ENCODE measurements at regions not wholly inside any gene's neighbourhood (a gene's known extent, or its start where the extent isn't known, plus 50 kb on each side); places are given as distances from the start of the nearest gene placed in this dataset.

DNA sequence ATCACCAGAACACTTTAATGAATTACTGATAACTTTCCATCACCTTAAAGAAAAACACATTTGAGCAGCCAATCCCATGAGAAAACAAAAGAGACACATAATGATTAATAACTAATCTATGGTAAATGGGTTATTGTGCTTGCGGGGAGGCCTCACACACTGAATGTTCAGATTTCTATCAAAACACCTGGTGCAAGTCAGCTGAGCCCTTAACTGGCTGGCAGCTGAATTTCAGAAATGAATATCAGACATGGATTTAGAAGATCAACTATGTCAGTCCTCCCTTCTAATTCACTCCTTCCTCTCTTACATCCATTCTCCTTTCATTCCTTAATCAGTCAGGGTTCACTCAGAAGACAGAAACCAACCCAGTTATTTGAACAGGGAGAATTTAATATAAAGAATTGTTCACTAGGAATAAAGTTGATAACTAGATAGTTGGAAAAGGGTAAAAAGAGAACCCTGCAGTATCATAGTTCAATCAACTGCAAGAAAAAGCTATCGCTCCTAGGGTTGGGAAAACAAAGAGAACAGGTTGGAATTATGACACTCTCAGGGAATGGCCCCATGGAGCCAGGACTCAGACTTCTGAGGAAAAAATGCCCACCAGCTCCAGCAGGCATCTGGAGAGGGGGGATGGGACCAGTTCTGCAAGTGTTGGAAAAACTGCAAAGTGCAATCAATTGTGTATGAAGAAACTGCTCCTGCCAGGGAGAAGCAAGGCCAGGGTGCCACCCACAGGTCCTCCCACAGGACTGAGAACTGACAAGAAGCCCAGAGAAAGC is 577.1 kb upstream of the CDH5 start:
- DNase-seq (ENCODE audit: insufficient read length, low spot score), result no peak
- FAIRE-seq, result no peak

DNA sequence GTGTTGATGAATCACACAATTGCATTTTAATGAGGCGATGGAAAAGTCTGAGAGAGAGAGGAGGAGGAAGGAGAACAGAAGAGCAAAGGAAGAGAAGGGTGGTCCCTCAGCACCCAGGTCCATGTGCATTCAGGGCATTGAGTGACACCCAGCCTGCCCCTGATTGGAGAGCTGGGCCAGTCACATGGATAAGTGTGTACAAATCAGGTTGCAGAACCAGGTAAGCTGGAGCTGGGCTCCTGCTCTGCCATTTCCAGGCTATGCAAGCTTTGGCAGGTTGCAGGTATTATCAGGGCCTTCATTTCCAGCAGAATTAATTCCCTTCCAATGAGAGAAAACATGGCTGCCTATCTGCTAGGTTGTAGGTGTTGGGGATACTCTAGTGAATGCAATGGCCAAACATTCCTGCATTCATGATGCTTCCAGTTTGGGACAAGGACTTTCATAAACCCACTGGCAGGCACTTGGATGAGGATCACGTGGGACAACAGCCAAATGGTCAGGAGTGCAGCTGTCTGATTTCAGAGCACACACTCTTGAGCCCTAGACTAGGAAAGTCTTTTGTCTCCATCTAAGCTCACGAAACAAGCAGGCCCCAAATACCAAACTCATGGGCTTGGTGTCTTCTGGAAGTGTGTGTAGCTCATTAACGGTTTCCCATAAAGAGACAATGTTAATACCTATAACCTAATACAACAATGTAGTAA is 577.9 kb upstream of the CDH5 start:
- FAIRE-seq (no peak), DNase-seq (ENCODE audit: insufficient read length, low spot score) (no peak)
- no peak for TF ChIP-seq SPI1 (IDR thresholded peaks at IDR 0.05; ENCODE audit: low read depth, low read length)
- no peak for TF ChIP-seq POLR2AphosphoS5 (IDR thresholded peaks at IDR 0.05; ENCODE audit: low read depth, low read length)
- no peak for TF ChIP-seq PAX5 (IDR thresholded peaks at IDR 0.05; ENCODE audit: insufficient read depth, low read length, severe bottlenecking)
- no peak for TF ChIP-seq TAF1 (IDR thresholded peaks at IDR 0.05; ENCODE audit: low read depth, low read length)
- TF ChIP-seq POU2F2 (IDR thresholded peaks at IDR 0.05; ENCODE audit: low read depth, low read length), result no peak
- TF ChIP-seq POLR2A (IDR thresholded peaks at IDR 0.05; ENCODE audit: low read depth, low read length), result no peak

More for the DNA sequence above, 577.1 kb upstream of the CDH5 start:
- TF ChIP-seq PAX5 (IDR thresholded peaks at IDR 0.05; ENCODE audit: insufficient read depth, low read length, severe bottlenecking), result no peak

DNA sequence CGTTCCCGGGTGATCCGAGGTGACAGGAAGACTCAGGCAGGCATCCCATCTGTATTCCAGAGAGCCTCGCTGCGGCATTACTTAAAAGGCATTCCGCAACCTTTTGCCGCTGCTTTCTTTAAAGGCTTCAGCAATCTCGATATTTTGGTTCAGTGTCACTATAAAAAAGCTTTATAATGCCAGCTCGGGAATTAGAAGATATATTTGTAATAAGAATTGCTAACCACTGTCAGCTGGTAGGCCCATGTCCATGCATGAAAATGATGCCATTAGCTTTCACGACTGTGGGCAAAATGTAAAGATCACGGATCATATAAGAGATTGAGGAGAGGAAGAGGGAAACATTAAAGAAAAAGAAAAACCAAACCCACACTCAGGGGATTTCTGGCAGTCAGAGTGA is 578.6 kb upstream of the CDH5 start:
- FAIRE-seq (no peak), DNase-seq (ENCODE audit: insufficient read length, low spot score) (no peak)
- TF ChIP-seq POLR2AphosphoS5 (IDR thresholded peaks at IDR 0.05; ENCODE audit: low read depth, low read length) (no peak), TAF1 (IDR thresholded peaks at IDR 0.05; ENCODE audit: low read depth, low read length) (no peak), SPI1 (IDR thresholded peaks at IDR 0.05; ENCODE audit: low read depth, low read length) (no peak), POLR2A (IDR thresholded peaks at IDR 0.05; ENCODE audit: low read depth, low read length) (no peak), PAX5 (IDR thresholded peaks at IDR 0.05; ENCODE audit: insufficient read depth, low read length, severe bottlenecking) (no peak), POU2F2 (IDR thresholded peaks at IDR 0.05; ENCODE audit: low read depth, low read length) (no peak)

DNA sequence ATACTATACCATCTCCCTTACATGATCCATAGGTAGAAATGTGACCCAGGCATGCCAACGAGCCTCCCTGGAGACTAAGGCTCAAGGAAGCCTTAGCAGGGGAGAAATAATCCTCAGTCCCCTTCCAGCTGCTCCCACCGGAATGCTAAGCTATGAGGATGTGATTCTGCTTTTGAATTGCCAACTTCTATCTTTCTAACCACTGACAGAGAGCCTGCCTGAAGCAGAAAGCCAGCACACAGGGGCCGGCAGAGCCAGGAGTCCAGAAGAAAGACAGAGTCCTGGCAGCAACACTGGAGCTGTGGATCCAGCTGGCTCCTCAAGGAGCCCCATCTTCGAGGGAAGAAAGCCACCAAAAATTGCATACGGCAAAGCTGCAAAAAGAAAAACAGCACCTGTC is 579.6 kb upstream of the CDH5 start:
- no peak for DNase-seq (ENCODE audit: insufficient read length, low spot score)
- TF ChIP-seq SPI1 (IDR thresholded peaks at IDR 0.05; ENCODE audit: low read depth, low read length) (no peak), POLR2AphosphoS5 (IDR thresholded peaks at IDR 0.05; ENCODE audit: low read depth, low read length) (no peak), TAF1 (IDR thresholded peaks at IDR 0.05; ENCODE audit: low read depth, low read length) (no peak)
- FAIRE-seq, result no peak

DNA sequence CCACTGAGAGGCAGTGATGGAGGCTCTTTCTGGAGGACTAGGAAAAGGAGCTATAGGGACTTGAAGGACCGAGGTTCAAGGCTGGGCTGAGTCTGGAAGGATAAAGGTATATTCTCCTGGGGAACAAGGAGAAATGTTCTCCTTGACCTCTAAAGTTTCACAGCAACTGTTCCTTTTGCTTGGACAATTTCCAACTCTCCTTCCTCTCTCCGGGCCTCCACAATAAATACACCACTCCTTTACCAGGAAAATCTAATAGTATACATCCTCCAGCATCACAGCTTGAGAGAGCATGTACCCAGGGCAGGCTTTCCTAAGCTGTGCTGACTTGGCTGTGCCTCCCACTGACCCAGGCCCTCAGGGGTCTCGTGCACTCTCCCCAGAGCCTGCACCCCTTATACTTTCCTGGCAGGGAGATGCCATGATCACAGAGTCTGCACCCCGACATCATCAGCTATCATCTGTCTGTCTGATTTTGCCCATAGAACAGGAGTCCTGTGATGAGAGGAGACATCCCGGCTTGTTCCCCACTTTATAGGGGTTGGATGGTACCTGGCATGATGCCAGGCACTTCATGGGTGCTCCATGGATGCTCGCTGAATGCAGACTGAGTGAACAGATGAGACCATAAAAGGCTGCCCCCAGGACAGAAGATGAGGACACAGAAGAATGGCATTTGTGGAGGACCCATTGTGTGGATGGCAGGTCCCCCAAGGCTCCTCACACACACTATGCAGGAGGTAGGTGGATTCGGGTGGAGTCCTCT is 582.6 kb upstream of the CDH5 start:
- FAIRE-seq (no peak), DNase-seq (ENCODE audit: insufficient read length, low spot score) (no peak)
- TF ChIP-seq POLR2AphosphoS5 (IDR thresholded peaks at IDR 0.05; ENCODE audit: low read depth, low read length) (no peak), PAX5 (IDR thresholded peaks at IDR 0.05; ENCODE audit: insufficient read depth, low read length, severe bottlenecking) (no peak), TAF1 (IDR thresholded peaks at IDR 0.05; ENCODE audit: low read depth, low read length) (no peak), POU2F2 (IDR thresholded peaks at IDR 0.05; ENCODE audit: low read depth, low read length) (no peak), SPI1 (IDR thresholded peaks at IDR 0.05; ENCODE audit: low read depth, low read length) (no peak), POLR2A (IDR thresholded peaks at IDR 0.05; ENCODE audit: low read depth, low read length) (no peak)

DNA sequence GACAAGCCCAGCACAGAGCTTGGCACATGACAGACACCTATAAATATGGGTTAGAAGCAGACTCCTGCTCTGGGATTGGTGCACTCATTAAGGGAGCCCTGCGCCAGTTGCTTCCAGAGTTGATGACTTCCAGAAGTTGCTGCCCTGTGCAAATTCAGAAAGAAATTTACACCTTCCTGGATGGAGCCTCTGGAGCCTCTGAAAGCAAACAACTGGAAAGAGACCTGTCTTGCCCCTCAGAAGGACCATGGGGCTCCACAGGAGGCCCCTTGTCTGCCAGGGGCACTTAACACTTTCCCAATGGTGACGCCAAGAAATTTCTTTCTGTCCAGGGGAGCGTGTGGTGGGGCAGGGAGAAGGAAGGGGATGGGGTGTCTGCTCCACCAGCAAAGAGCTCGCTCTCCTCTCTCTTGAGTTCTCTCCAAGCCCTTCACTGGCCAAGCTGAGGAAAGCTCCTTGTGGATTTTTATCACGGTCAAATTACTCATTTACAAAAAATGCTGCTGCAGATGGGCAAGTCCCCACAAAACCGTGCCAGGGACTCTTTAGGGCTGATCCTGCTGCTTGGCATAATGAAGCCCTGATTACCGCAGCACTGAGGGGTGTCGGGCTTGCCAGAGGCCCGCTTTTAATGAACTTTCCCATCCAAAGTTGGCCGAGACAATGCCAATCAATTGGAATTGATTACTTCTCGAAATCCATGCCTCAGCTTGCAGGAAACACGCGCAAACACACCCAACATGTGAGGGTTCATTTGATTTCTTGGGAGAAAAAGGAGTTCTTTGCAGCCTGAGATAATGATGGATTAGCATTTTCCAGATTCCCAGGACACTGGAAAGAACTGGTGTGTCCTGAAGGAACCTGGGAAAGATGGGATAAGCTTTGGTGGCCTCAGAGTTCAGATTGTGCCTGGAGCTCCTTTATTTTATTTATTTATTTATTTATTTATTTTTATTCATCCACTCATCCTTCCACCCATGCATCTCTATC is 583.6 kb upstream of the CDH5 start:
- FAIRE-seq, result no peak
- TF ChIP-seq POU2F2 (IDR thresholded peaks at IDR 0.05; ENCODE audit: low read depth, low read length), result no peak
- no peak for TF ChIP-seq POLR2AphosphoS5 (IDR thresholded peaks at IDR 0.05; ENCODE audit: low read depth, low read length)
- no peak for TF ChIP-seq PAX5 (IDR thresholded peaks at IDR 0.05; ENCODE audit: insufficient read depth, low read length, severe bottlenecking)
- no peak for TF ChIP-seq SPI1 (IDR thresholded peaks at IDR 0.05; ENCODE audit: low read depth, low read length)
- TF ChIP-seq POLR2A (IDR thresholded peaks at IDR 0.05; ENCODE audit: low read depth, low read length), result no peak
- no peak for DNase-seq (ENCODE audit: insufficient read length, low spot score)

DNA sequence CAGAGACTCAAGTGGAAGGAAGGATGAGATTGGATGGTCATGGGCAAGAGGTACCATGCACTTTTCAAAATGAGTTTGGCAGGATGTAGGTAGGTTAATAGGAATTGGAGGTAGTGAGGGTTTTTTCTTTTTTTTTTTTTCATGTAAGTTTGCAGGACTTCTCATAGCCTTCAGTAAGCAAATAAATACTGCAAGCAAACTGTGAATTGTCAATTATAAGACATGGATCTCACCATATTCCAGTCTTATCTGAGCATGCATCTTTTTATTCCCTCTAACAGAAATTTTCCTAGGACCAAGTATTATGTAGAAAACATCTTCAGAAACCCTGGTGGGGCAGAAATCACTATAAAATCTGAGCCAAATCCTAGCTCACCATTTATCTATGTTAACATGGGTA is 584.6 kb upstream of the CDH5 start:
- FAIRE-seq, result no peak
- no peak for TF ChIP-seq PAX5 (IDR thresholded peaks at IDR 0.05; ENCODE audit: insufficient read depth, low read length, severe bottlenecking)
- TF ChIP-seq TAF1 (IDR thresholded peaks at IDR 0.05; ENCODE audit: low read depth, low read length), result no peak
- no peak for TF ChIP-seq POLR2AphosphoS5 (IDR thresholded peaks at IDR 0.05; ENCODE audit: low read depth, low read length)
- no peak for TF ChIP-seq SPI1 (IDR thresholded peaks at IDR 0.05; ENCODE audit: low read depth, low read length)
- no peak for TF ChIP-seq POU2F2 (IDR thresholded peaks at IDR 0.05; ENCODE audit: low read depth, low read length)
- no peak for TF ChIP-seq POLR2A (IDR thresholded peaks at IDR 0.05; ENCODE audit: low read depth, low read length)

DNA sequence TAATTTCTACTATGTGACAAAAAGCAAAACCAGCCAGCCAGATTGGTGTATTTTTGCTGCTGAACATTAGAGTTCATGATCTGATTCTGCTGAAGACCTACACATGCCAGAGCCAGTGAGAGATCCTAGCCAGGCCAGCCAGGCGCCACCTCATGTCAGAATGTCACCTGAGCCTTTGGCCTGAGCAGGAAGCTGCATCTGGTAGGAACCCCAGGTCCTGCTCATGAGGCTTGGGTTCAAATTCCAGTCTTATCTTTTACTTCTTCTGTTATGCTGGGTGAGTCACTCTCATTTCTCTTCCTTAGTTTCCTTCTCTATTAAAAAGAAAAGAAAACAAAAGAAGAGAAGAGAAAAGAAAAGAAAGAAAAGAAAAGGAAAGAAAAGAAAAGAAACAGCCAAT is 585.1 kb upstream of the CDH5 start:
- no peak for TF ChIP-seq PAX5 (IDR thresholded peaks at IDR 0.05; ENCODE audit: insufficient read depth, low read length, severe bottlenecking)
- TF ChIP-seq POLR2A (IDR thresholded peaks at IDR 0.05; ENCODE audit: low read depth, low read length), result no peak
- FAIRE-seq (no peak), DNase-seq (ENCODE audit: insufficient read length, low spot score) (no peak)

More for the DNA sequence above, 584.6 kb upstream of the CDH5 start:
- no peak for DNase-seq (ENCODE audit: insufficient read length, low spot score)

DNA sequence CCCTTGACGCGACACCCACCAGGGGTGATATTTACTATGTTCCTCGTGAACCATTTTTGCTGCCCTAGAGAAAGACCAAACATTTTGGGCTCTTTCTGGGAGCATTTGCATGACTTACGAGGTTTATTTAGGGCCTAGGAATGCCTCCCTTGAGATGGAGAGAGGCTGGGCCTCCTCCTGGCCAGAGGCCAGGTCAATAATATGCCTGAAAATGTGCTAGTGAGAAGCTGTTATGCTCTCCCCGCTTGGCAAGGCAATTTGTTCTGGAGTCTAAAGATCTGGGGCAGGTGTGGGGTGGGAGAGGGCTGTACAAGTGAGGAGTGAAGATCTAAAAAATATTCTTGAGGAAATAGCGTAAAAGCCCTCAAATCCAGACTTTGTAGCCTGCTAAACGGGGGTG is 587.3 kb upstream of the CDH5 start:
- DNase-seq (ENCODE audit: insufficient read length, low spot score) (no peak), FAIRE-seq (no peak)
- TF ChIP-seq SPI1 (IDR thresholded peaks at IDR 0.05; ENCODE audit: low read depth, low read length), result no peak
- no peak for TF ChIP-seq POU2F2 (IDR thresholded peaks at IDR 0.05; ENCODE audit: low read depth, low read length)
- no peak for TF ChIP-seq PAX5 (IDR thresholded peaks at IDR 0.05; ENCODE audit: insufficient read depth, low read length, severe bottlenecking)
- TF ChIP-seq POLR2A (IDR thresholded peaks at IDR 0.05; ENCODE audit: low read depth, low read length), result no peak
- no peak for TF ChIP-seq TAF1 (IDR thresholded peaks at IDR 0.05; ENCODE audit: low read depth, low read length)
- TF ChIP-seq POLR2AphosphoS5 (IDR thresholded peaks at IDR 0.05; ENCODE audit: low read depth, low read length), result no peak
